GM19035 (cell line): ENCODE measurements at regions not wholly inside any gene's neighbourhood (a gene's known extent, or its start where the extent isn't known, plus 50 kb on each side); places are given as distances from the start of the nearest gene placed in this dataset.

Experiments used
- ATAC-seq: cut with Tn5 transposase; IDR thresholded peaks from one replicate; pipeline ENCODE4 v1.9.1; 2021; ENCODE audit not compliant: unreplicated experiment

GRCh38 chr4:108291137-108291536 lies 122.4 kb upstream of the LEF1 start:
- ATAC-seq: no peak

- no peak for ATAC-seq
Measured at GRCh38 chr4:108287834-108288413, 119.2 kb upstream of the LEF1 start.

GRCh38 chr4:108280072-108280471 lies 111.3 kb upstream of the LEF1 start:
- no peak for ATAC-seq

DNA sequence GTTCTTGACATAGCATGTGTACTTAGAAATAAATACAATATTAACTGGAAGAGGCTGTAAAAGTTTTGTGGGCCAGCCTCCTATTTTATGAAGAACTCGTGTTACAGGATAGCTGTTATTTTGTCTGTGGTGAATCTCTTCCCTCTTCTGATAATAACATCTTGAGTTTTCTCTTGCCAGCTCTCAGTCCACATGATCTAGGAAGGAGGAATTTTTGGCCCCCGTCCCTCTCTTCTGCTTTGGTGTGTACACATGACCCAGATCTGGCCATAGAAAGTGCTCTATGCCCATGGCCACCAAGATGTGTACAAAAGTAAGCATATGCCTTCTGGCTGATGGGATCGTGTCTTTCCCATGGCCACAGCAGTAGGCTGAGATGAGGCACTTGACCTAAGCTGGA lies 108.0 kb upstream of the LEF1 start:
- ATAC-seq: no peak

- no peak for ATAC-seq
Measured at GRCh38 chr4:108272986-108273385, 104.3 kb upstream of the LEF1 start.

- no peak for ATAC-seq
Measured at GRCh38 chr4:108272561-108272960, 103.8 kb upstream of the LEF1 start.

DNA sequence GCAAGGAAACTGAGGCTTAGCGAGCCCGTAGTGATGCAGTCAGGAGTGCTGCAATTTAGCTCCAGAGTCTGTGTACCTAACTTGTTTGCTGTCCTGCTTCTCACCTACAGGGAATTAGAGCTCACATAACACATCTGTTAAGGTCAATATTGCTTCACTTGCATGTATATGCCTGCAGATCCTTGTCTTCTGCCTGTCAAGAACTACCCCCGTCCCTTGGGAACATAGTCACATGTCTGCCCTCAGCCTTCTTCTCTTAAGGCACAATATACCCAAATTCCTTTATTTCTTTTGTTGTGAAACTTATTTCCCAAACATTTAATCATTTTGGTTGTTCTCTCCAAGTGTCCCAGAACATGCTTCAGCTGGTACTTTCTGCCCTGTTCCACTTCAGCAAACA lies 103.3 kb upstream of the LEF1 start:
- no peak for ATAC-seq

DNA sequence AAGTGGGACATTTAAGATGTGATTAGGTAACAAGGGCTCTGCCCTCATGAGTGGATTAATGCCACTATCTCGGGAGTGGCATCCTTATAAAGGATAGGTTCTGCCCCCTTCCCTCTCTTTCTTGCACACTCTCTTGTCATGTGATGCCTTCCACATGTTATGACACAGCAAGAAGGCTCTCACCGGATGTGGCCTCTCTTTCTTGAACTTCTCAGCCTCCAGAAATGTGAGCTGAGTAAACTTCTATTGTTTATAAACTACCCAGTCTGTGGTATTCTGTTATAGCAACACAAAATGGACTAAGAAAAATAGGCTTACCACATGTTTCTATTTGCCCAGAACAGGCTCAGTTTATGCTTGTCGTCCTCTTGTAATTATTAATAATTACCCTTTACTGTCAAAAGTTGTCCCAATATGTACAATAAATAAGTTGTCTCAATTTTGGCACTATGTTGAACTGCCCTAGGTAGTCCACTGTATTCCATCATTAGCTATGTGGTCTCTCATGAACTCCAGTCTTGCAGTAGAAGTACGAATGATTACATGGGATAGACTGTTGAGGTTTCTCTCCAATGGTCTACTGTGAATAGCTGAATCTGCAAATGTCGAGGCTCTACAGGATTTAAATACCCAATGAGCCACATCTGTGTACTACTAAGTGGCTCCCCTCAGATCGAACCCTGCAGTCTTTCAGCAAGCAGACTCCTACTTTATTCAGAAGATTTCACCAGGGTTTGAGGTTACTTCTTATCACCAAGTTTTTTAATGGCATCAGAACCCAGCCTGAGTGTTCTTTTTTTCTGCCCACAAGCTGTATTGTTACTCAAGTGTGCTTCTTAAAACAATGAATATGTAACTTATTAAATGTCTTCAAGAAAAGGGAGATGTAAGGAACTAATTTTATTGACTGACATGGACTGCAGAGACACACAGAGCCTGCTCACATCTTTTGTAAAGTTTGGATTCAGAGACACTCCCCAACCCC lies 102.0 kb upstream of the LEF1 start:
- ATAC-seq: no peak

DNA sequence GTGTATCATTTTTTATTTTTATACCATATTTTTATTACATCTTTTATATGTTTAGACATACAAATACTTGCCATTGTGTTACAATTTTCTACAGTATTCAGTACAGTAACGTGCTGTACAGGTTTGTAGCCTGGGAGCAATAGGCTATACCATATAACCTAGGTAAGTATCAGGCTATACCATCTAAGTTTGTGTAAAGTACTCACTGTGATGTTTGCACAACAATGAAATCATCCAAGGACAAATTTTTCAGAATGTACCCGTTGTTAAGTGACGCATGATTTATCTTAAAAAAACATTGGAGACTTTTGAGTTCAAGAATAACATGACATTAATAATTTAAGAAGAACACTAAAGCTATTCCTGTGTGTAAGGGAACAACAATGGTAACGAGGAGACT lies 96.0 kb upstream of the LEF1 start:
- ATAC-seq: no peak

DNA sequence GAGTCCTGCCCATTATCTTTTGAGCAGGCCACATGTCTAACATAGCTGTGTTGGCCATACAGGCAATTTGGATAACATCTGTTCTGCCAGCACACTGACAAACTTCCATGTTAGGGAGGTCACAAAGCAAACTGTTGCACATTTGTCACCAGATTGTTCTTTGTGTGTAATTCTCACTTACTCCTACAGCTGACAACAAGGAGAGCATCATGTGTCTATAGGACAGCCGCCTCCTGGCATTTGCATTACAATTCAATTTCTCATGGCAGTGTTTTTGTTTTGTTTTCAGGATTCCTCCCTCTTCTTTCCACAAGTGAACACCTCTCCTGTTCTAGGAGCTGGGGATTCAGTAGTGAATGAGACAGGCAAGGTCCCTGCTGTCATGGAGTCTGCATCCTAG lies 94.3 kb upstream of the LEF1 start:
- ATAC-seq: no peak

GRCh38 chr4:108261026-108261425 lies 92.3 kb upstream of the LEF1 start:
- no peak for ATAC-seq

DNA sequence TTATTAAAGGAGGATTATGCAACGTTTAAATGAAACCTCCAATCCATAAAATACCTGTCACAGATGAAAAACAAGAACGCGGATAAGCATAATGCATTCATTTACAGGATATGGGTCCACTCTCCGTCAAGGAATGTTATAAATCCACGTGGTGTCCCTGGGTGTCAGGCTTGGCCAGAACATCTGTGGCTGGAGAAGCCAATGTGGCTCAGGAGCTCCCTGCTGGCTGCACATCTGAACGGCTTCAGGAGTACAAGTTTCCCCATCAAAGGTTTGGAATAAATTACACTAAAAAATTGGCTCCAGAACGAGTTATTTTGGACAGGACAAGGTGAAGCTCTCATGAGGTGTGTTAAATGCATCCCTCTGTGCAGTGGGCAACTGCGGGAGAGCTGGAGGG lies 87.8 kb upstream of the LEF1 start:
- ATAC-seq: no peak

- no peak for ATAC-seq
Measured at GRCh38 chr4:108255203-108255747, 86.5 kb upstream of the LEF1 start.

- no peak for ATAC-seq
Measured at GRCh38 chr4:108249397-108249796, 80.7 kb upstream of the LEF1 start.

DNA sequence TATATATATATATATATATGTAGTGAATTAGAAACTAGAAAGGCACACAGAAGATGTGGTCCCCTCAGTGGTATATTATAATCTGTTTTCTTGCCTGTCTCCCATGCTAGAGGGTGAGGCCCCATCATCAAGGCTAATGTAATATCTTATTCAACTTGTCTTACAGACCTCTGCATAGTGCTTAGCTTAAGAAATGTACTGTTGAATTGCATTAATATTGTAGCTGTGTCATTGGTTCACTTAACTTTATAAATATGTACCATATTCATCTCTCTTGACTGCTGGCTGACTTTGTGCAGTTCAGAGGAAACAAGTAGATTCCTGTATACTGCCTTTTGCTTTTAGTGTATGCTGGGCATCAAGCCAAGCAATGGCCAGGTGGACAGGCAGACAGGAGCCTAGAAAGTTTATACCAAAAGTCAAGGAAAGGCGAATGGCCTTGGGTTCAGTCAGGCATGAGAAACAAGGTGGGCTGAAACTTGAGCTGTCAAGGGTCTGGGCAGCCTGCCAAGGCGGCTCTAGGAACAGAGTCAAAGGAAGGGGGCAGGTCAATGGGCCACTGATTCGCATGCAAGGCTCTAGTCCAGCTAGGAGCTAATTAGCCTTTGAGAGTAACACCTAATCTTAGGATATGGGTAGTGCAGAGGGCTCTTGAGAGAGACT lies 78.8 kb upstream of the LEF1 start:
- no peak for ATAC-seq

DNA sequence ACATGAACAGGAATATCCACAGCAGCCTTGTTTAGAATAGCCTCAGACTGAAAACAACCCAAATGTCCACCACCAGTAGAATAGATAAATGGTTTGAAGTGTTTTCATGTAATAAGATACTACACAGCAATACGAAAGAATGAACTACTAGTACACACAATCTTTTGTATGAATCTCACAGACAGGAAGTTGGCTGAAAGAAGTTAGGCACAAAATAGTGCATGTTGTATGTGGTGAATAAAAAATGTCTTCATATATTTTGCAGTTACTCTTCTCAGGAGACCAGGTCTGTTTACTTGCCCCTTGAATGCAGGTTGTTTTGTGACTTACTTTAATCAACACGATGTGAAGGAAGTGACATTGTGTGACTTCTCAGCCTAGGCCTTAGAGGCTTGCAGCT lies 75.9 kb upstream of the LEF1 start:
- no peak for ATAC-seq

- ATAC-seq: no peak
Measured at GRCh38 chr4:108240366-108240765, 71.6 kb upstream of the LEF1 start.

GRCh38 chr4:108237693-108238092 lies 69.0 kb upstream of the LEF1 start:
- ATAC-seq: no peak

DNA sequence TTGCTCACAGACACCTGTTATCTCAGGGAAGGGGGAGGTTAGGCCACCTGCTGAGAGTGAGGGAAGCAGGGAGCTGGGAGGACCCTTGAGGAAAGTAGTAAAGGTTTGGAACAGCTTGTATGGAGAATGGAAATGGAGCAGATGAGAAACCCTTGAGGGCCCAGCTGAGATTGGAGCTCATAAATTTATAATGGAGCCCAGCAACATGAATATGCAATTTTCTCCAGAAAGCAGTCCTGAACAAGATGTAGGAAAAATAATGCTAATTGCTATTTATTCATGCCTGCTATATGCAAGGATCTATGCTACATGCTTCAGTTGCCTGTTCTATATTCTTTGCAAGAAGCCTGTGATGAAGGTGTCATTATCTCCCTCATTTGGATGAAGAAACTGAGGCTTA lies 67.5 kb upstream of the LEF1 start:
- no peak for ATAC-seq

DNA sequence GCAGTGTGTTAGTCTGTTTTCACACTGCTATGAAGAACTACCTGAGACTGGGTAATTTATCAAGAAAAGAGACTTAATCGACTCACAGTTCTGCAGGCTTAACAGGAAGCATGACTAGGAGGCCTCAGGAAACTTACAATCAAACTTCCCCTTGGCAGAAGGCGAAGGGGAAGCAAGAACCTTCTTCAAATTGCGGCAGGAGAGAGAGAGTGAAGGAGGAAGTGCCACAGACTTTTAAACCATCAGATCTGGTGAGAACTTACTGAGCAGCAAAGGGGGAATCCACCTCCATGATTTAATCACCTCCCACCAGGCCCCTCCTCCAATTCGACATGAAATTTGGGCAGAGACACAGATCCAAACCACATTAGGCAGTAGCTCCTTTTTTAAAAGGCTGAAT lies 59.2 kb upstream of the LEF1 start:
- ATAC-seq: no peak

- ATAC-seq: no peak
Measured at GRCh38 chr4:108224611-108225053, 55.9 kb upstream of the LEF1 start.

DNA sequence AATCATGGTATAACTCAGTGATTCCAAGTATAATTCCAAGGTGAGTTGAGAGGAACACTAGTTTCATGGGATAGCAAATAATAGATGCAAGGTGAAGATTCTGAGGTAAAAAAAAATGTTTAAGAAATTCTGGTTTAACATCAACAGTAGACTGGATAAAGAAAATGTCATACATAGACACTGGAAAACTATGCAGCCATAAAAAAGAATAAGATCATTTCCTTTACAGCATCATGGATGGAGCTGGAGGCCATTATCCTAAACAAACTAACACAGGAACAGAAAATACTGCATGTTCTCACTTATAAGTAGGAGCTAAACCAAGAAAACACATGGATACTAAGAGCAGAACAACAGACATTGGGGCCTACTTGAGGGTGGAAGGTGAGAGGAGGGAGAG lies 54.6 kb upstream of the LEF1 start:
- no peak for ATAC-seq
